T-helper 2 cell treated with Interferon-gamma antibody and Interleukin-4, amounts not matched to agents 5 μg/mL and 100 μg/mL, for 36 hours (primary cell): ENCODE measurements at regions not wholly inside any gene's neighbourhood (a gene's known extent, or its start where the extent isn't known, plus 50 kb on each side); places are given as distances from the start of the nearest gene placed in this dataset.
"Not testable (repeated sequence)": the region's sequence is repeated elsewhere in the genome, so short reads cannot be mapped to it uniquely, and the experiment has no call there.

Experiments
- DNase-seq: peaks from one replicate; pipeline ENCODE4 v3.0.0; 2021; ENCODE audit warnings: low spot score
- H3K27ac Mint-ChIP-seq: one replicate; pipeline ENCODE4 v1.8.0; 2021; ENCODE audit warnings: mild to moderate bottlenecking, mixed read lengths
- H3K27me3 Mint-ChIP-seq: one replicate; pipeline ENCODE4 v1.8.0; 2021; ENCODE audit warnings: low read depth, mixed read lengths
- H3K36me3 Mint-ChIP-seq: one replicate; pipeline ENCODE4 v1.8.0; 2021; ENCODE audit warnings: low read depth, mixed read lengths
- H3K4me1 Mint-ChIP-seq: one replicate; pipeline ENCODE4 v1.8.0; 2021; ENCODE audit warnings: low read depth, mixed read lengths
- H3K4me3 Mint-ChIP-seq: one replicate; pipeline ENCODE4 v1.8.0; 2022; ENCODE audit warnings: mild to moderate bottlenecking, moderate library complexity, mixed read lengths
- H3K9me3 Mint-ChIP-seq: one replicate; pipeline ENCODE4 v1.8.0; 2021; ENCODE audit warnings: mixed read lengths

DNA sequence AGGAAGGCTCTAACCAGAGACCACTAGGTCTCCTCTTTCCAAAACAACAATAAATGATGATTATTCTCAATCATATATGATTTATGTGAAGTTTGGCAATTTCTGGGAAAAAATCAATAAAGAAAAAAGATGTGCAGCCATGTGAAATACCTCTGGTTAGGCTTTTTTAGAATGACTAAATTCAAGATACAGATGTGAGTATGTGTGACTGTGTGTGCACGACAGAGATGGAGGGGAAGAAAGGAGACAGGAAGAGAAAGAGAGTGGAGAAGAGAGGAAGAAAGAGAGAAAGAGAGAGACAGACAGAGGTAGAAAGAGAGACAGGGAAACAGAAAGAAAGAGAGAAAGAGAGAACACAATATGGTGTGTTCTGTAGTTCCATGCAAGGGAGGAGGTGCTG lies 558.6 kb upstream of the CDH5 start:
- Mint-ChIP-seq H3K27ac (no peak overlapping the region), H3K4me3 (no peak overlapping the region), H3K36me3 (no peaks in the 10 kb centered on the region), H3K4me1 (no peaks in the 10 kb centered on the region), H3K27me3 (no peaks in the 10 kb centered on the region), H3K9me3 (no peaks in the 10 kb centered on the region)
- no peak for DNase-seq

- H3K27me3 Mint-ChIP-seq, H3K9me3 Mint-ChIP-seq, H3K36me3 Mint-ChIP-seq, H3K27ac Mint-ChIP-seq, H3K4me3 Mint-ChIP-seq, H3K4me1 Mint-ChIP-seq, DNase-seq: not testable (repeated sequence)
These were observed 560.8 kb upstream of the CDH5 start for GRCh38 chr16:65805704-65806103.

DNA sequence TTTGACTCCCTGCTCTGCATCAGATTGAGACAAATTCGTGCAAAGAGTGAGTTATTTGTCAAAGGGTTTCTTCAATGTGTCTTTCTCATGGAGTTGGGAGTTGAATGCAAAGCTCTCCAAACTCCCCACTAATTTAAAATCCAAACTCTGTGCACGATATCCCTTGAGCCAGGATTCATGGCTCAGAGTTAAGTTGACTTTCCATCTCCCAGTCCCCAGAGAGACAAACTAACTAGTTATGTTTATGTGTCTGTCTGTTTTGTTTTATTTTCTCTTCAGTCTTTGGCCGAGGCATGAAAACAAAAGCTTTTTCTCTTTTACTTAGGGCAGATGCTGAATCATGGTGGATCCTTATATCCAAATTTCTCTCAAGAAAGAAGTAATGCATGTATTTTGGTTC lies 570.0 kb upstream of the CDH5 start:
- Mint-ChIP-seq H3K4me3 (no peak overlapping the region), H3K27me3 (no peaks in the 10 kb centered on the region), H3K27ac (no peak overlapping the region), H3K9me3 (no peaks in the 10 kb centered on the region), H3K36me3 (no peaks in the 10 kb centered on the region), H3K4me1 (no peaks in the 10 kb centered on the region)
- DNase-seq = no peak

GRCh38 chr16:65794973-65795372 lies 571.5 kb upstream of the CDH5 start:
- no peak for DNase-seq
- H3K27ac Mint-ChIP-seq = no peak overlapping the region
- H3K9me3 Mint-ChIP-seq = no peaks in the 10 kb centered on the region
- no peaks in the 10 kb centered on the region for H3K4me1 Mint-ChIP-seq
- no peaks in the 10 kb centered on the region for H3K36me3 Mint-ChIP-seq
- H3K27me3 Mint-ChIP-seq = no peaks in the 10 kb centered on the region
- H3K4me3 Mint-ChIP-seq = no peak overlapping the region

DNA sequence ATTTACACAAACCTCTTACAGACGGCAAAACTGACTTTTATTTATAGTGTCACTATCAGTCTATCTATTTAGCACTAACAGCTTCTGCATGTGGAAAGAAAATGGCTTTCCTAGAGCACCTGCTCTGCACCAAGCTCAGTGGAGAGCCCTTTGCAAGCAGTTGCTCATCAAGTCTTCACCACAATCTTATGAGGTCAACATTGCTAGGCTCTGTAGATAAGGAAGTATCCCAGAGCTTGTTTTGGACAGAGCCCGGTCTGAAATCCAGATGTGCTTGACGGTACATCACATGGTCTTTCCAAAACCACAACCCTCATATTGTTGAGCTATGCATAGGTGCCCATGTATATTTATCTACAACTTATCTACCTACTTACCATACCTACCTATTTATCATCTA lies 572.7 kb upstream of the CDH5 start:
- no peaks in the 10 kb centered on the region for H3K9me3 Mint-ChIP-seq
- H3K36me3 Mint-ChIP-seq = no peaks in the 10 kb centered on the region
- H3K27me3 Mint-ChIP-seq = no peaks in the 10 kb centered on the region
- no peak overlapping the region for H3K4me3 Mint-ChIP-seq
- no peaks in the 10 kb centered on the region for H3K4me1 Mint-ChIP-seq
- no peak overlapping the region for H3K27ac Mint-ChIP-seq
- DNase-seq = no peak

- H3K27ac Mint-ChIP-seq = no peak overlapping the region
- no peaks in the 10 kb centered on the region for H3K9me3 Mint-ChIP-seq
- H3K36me3 Mint-ChIP-seq = no peaks in the 10 kb centered on the region
- no peak for DNase-seq
- no peak overlapping the region for H3K4me3 Mint-ChIP-seq
- H3K27me3 Mint-ChIP-seq = no peaks in the 10 kb centered on the region
- H3K4me1 Mint-ChIP-seq = no peaks in the 10 kb centered on the region
These were observed 575.7 kb upstream of the CDH5 start for GRCh38 chr16:65790768-65791167.

DNA sequence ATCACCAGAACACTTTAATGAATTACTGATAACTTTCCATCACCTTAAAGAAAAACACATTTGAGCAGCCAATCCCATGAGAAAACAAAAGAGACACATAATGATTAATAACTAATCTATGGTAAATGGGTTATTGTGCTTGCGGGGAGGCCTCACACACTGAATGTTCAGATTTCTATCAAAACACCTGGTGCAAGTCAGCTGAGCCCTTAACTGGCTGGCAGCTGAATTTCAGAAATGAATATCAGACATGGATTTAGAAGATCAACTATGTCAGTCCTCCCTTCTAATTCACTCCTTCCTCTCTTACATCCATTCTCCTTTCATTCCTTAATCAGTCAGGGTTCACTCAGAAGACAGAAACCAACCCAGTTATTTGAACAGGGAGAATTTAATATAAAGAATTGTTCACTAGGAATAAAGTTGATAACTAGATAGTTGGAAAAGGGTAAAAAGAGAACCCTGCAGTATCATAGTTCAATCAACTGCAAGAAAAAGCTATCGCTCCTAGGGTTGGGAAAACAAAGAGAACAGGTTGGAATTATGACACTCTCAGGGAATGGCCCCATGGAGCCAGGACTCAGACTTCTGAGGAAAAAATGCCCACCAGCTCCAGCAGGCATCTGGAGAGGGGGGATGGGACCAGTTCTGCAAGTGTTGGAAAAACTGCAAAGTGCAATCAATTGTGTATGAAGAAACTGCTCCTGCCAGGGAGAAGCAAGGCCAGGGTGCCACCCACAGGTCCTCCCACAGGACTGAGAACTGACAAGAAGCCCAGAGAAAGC lies 577.1 kb upstream of the CDH5 start:
- H3K27ac Mint-ChIP-seq = no peak overlapping the region
- DNase-seq = no peak
- H3K27me3 Mint-ChIP-seq = no peaks in the 10 kb centered on the region
- H3K4me1 Mint-ChIP-seq = no peaks in the 10 kb centered on the region
- H3K9me3 Mint-ChIP-seq = no peaks in the 10 kb centered on the region
- H3K4me3 Mint-ChIP-seq = no peak overlapping the region
- no peaks in the 10 kb centered on the region for H3K36me3 Mint-ChIP-seq

DNA sequence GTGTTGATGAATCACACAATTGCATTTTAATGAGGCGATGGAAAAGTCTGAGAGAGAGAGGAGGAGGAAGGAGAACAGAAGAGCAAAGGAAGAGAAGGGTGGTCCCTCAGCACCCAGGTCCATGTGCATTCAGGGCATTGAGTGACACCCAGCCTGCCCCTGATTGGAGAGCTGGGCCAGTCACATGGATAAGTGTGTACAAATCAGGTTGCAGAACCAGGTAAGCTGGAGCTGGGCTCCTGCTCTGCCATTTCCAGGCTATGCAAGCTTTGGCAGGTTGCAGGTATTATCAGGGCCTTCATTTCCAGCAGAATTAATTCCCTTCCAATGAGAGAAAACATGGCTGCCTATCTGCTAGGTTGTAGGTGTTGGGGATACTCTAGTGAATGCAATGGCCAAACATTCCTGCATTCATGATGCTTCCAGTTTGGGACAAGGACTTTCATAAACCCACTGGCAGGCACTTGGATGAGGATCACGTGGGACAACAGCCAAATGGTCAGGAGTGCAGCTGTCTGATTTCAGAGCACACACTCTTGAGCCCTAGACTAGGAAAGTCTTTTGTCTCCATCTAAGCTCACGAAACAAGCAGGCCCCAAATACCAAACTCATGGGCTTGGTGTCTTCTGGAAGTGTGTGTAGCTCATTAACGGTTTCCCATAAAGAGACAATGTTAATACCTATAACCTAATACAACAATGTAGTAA lies 577.9 kb upstream of the CDH5 start:
- no peak overlapping the region for H3K4me3 Mint-ChIP-seq
- no peaks in the 10 kb centered on the region for H3K9me3 Mint-ChIP-seq

DNA sequence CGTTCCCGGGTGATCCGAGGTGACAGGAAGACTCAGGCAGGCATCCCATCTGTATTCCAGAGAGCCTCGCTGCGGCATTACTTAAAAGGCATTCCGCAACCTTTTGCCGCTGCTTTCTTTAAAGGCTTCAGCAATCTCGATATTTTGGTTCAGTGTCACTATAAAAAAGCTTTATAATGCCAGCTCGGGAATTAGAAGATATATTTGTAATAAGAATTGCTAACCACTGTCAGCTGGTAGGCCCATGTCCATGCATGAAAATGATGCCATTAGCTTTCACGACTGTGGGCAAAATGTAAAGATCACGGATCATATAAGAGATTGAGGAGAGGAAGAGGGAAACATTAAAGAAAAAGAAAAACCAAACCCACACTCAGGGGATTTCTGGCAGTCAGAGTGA lies 578.6 kb upstream of the CDH5 start:
- Mint-ChIP-seq H3K4me1 (no peaks in the 10 kb centered on the region), H3K9me3 (no peaks in the 10 kb centered on the region), H3K27ac (no peak overlapping the region), H3K36me3 (no peaks in the 10 kb centered on the region), H3K4me3 (no peak overlapping the region), H3K27me3 (no peaks in the 10 kb centered on the region)
- DNase-seq = no peak

More for the DNA sequence above, 577.9 kb upstream of the CDH5 start:
- H3K4me1 Mint-ChIP-seq = no peaks in the 10 kb centered on the region
- H3K27ac Mint-ChIP-seq = no peak overlapping the region
- no peak for DNase-seq
- no peaks in the 10 kb centered on the region for H3K36me3 Mint-ChIP-seq
- no peaks in the 10 kb centered on the region for H3K27me3 Mint-ChIP-seq

DNA sequence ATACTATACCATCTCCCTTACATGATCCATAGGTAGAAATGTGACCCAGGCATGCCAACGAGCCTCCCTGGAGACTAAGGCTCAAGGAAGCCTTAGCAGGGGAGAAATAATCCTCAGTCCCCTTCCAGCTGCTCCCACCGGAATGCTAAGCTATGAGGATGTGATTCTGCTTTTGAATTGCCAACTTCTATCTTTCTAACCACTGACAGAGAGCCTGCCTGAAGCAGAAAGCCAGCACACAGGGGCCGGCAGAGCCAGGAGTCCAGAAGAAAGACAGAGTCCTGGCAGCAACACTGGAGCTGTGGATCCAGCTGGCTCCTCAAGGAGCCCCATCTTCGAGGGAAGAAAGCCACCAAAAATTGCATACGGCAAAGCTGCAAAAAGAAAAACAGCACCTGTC lies 579.6 kb upstream of the CDH5 start:
- Mint-ChIP-seq H3K36me3 (no peaks in the 10 kb centered on the region), H3K9me3 (no peaks in the 10 kb centered on the region), H3K27me3 (no peaks in the 10 kb centered on the region), H3K4me3 (no peak overlapping the region), H3K27ac (no peak overlapping the region), H3K4me1 (no peaks in the 10 kb centered on the region)
- no peak for DNase-seq

GRCh38 chr16:65783709-65784474 lies 582.6 kb upstream of the CDH5 start:
- H3K36me3 Mint-ChIP-seq = no peaks in the 10 kb centered on the region
- H3K27ac Mint-ChIP-seq = no peak overlapping the region
- no peak overlapping the region for H3K4me3 Mint-ChIP-seq
- peaks cover 5% of the 10 kb centered on the region for H3K9me3 Mint-ChIP-seq
- no peak for DNase-seq
- no peaks in the 10 kb centered on the region for H3K27me3 Mint-ChIP-seq
- no peaks in the 10 kb centered on the region for H3K4me1 Mint-ChIP-seq

DNA sequence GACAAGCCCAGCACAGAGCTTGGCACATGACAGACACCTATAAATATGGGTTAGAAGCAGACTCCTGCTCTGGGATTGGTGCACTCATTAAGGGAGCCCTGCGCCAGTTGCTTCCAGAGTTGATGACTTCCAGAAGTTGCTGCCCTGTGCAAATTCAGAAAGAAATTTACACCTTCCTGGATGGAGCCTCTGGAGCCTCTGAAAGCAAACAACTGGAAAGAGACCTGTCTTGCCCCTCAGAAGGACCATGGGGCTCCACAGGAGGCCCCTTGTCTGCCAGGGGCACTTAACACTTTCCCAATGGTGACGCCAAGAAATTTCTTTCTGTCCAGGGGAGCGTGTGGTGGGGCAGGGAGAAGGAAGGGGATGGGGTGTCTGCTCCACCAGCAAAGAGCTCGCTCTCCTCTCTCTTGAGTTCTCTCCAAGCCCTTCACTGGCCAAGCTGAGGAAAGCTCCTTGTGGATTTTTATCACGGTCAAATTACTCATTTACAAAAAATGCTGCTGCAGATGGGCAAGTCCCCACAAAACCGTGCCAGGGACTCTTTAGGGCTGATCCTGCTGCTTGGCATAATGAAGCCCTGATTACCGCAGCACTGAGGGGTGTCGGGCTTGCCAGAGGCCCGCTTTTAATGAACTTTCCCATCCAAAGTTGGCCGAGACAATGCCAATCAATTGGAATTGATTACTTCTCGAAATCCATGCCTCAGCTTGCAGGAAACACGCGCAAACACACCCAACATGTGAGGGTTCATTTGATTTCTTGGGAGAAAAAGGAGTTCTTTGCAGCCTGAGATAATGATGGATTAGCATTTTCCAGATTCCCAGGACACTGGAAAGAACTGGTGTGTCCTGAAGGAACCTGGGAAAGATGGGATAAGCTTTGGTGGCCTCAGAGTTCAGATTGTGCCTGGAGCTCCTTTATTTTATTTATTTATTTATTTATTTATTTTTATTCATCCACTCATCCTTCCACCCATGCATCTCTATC lies 583.6 kb upstream of the CDH5 start:
- Mint-ChIP-seq H3K27me3 (no peaks in the 10 kb centered on the region), H3K4me1 (no peaks in the 10 kb centered on the region), H3K9me3 (peaks cover 5% of the 10 kb centered on the region), H3K4me3 (no peak overlapping the region), H3K27ac (no peak overlapping the region), H3K36me3 (no peaks in the 10 kb centered on the region)
- no peak for DNase-seq

- Mint-ChIP-seq H3K9me3 (peaks cover 5% of the 10 kb centered on the region), H3K27me3 (no peaks in the 10 kb centered on the region), H3K4me3 (no peak overlapping the region), H3K36me3 (no peaks in the 10 kb centered on the region), H3K27ac (no peak overlapping the region), H3K4me1 (no peaks in the 10 kb centered on the region)
- DNase-seq = no peak
These were observed 584.6 kb upstream of the CDH5 start for GRCh38 chr16:65781855-65782254.
